ENCODE measurements at regions not wholly inside any gene's neighbourhood (a gene's known extent, or its start where the extent isn't known, plus 50 kb on each side); places are given as distances from the start of the nearest gene placed in this dataset.

- Histone ChIP-seq H3K36me3 (replicated peaks in 1 of 2; ENCODE audit: control extremely low read depth in 1 of 2, control insufficient read depth in 1 of 2, extremely low read depth in 1 of 2, insufficient read depth in 2 of 2, low read length in 1 of 2) (no peaks in the 10 kb centered on the region), H3K4me2 (replicated peaks; ENCODE audit: low read depth, low read length, poor library complexity, severe bottlenecking) (no peak overlapping the region), H3K4me1 (ENCODE audit: control insufficient read depth in 2 of 2, insufficient read depth in 2 of 2, low read length in 2 of 2) (no peaks in the 10 kb centered on the region), H2AFZ (ENCODE audit: insufficient read depth, low read depth, low read length, poor library complexity, severe bottlenecking) (no peak overlapping the region), H4K20me1 (ENCODE audit: control insufficient read depth, insufficient read depth, low read length, poor library complexity, severe bottlenecking) (no peaks in the 10 kb centered on the region), H3K27me3 (replicated peaks in 1 of 4; ENCODE audit: control extremely low read depth in 1 of 4, control insufficient read depth in 3 of 4, insufficient read depth in 4 of 4, low read length in 3 of 4) (no peaks in the 10 kb centered on the region), H3K27ac (ENCODE audit: low read length in 2 of 2) (no peak overlapping the region), H3K79me2 (ENCODE audit: control insufficient read depth, insufficient read depth, low read length) (no peaks in the 10 kb centered on the region), H3K9me3 (ENCODE audit: control extremely low read depth in 1 of 3, control insufficient read depth in 2 of 3, insufficient read depth in 1 of 3, low read length in 2 of 3) (no peaks in the 10 kb centered on the region), H3K4me3 (ENCODE audit: control extremely low read depth in 1 of 5, extremely low read depth in 1 of 5, insufficient read depth in 1 of 5, low read depth in 2 of 5, low read length in 4 of 5) (no peak overlapping the region), H3K9ac (ENCODE audit: low read length) (no peak overlapping the region)
- DNase-seq: no peak
- Mint-ChIP-seq H3K27ac (no peak overlapping the region), H3K4me1 (no peaks in the 10 kb centered on the region), H3K4me3 (no peak overlapping the region), H3K27me3 (no peaks in the 10 kb centered on the region), H3K9me3 (ENCODE audit: insufficient read depth) (no peaks in the 10 kb centered on the region)
- no peak for ATAC-seq (ENCODE audit: low read depth)
- TF ChIP-seq EZH2 (IDR thresholded peaks at IDR 0.05; ENCODE audit: borderline replicate concordance, insufficient read depth, low read depth, low read length, poor library complexity, severe bottlenecking): no peak
- TF ChIP-seq, protein P1, sequence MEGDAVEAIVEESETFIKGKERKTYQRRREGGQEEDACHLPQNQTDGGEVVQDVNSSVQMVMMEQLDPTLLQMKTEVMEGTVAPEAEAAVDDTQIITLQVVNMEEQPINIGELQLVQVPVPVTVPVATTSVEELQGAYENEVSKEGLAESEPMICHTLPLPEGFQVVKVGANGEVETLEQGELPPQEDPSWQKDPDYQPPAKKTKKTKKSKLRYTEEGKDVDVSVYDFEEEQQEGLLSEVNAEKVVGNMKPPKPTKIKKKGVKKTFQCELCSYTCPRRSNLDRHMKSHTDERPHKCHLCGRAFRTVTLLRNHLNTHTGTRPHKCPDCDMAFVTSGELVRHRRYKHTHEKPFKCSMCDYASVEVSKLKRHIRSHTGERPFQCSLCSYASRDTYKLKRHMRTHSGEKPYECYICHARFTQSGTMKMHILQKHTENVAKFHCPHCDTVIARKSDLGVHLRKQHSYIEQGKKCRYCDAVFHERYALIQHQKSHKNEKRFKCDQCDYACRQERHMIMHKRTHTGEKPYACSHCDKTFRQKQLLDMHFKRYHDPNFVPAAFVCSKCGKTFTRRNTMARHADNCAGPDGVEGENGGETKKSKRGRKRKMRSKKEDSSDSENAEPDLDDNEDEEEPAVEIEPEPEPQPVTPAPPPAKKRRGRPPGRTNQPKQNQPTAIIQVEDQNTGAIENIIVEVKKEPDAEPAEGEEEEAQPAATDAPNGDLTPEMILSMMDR (IDR thresholded peaks at IDR 0.05): no peak
- no CpG with 5 or more reads among the region's 1 CpG for WGBS (ENCODE audit: insufficient coverage)
- intact Hi-C loops (cut with micrococcal nuclease): no loop called here
- POLR2A ChIA-PET: no interaction called here
- CTCF ChIA-PET: no interaction called here
These were observed 70.3 kb upstream of the NDP start for GRCh38 chrX:44043496-44043895.

DNA sequence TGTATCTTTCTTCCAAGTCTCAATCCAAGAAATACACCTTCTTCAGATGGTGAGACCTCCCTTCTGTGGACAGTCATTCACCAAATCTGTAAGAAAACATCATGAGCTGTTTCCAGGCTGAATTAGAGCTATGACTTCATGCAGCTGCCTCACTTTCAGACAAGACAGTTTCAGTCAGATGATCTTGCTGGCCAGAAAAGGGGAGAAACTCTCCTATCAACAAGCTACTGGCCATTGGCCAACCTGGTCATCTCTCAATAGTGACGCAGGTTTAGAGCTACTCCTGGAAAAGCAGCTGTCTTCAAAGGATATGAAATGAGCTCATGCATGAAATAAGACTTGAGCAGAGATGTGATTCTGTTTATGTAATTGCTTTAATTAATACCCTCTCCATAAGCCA, 69.6 kb upstream of the NDP start:
- H3K9me3 Mint-ChIP-seq (ENCODE audit: insufficient read depth): no peaks in the 10 kb centered on the region
- ATAC-seq (ENCODE audit: low read depth) (no peak), DNase-seq (no peak)
- Histone ChIP-seq H3K4me1 (ENCODE audit: control insufficient read depth in 2 of 2, insufficient read depth in 2 of 2, low read length in 2 of 2) (no peaks in the 10 kb centered on the region), H3K9me3 (ENCODE audit: control extremely low read depth in 1 of 3, control insufficient read depth in 2 of 3, insufficient read depth in 1 of 3, low read length in 2 of 3) (no peaks in the 10 kb centered on the region), H2AFZ (ENCODE audit: insufficient read depth, low read depth, low read length, poor library complexity, severe bottlenecking) (no peak overlapping the region), H3K36me3 (replicated peaks in 1 of 2; ENCODE audit: control extremely low read depth in 1 of 2, control insufficient read depth in 1 of 2, extremely low read depth in 1 of 2, insufficient read depth in 2 of 2, low read length in 1 of 2) (no peaks in the 10 kb centered on the region), H4K20me1 (ENCODE audit: control insufficient read depth, insufficient read depth, low read length, poor library complexity, severe bottlenecking) (no peaks in the 10 kb centered on the region), H3K79me2 (ENCODE audit: control insufficient read depth, insufficient read depth, low read length) (no peaks in the 10 kb centered on the region), H3K4me3 (ENCODE audit: control extremely low read depth in 1 of 5, extremely low read depth in 1 of 5, insufficient read depth in 1 of 5, low read depth in 2 of 5, low read length in 4 of 5) (no peak overlapping the region), H3K27ac (ENCODE audit: low read length in 2 of 2) (no peak overlapping the region), H3K27me3 (replicated peaks in 1 of 4; ENCODE audit: control extremely low read depth in 1 of 4, control insufficient read depth in 3 of 4, insufficient read depth in 4 of 4, low read length in 3 of 4) (no peaks in the 10 kb centered on the region), H3K9ac (ENCODE audit: low read length) (no peak overlapping the region), H3K4me2 (replicated peaks; ENCODE audit: low read depth, low read length, poor library complexity, severe bottlenecking) (no peak overlapping the region)
- ChIA-PET CTCF (no interaction called here), POLR2A (no interaction called here)
- intact Hi-C loops (cut with micrococcal nuclease): no loop called here
- H3K27ac Mint-ChIP-seq: no peak overlapping the region
- no peak for TF ChIP-seq EZH2 (IDR thresholded peaks at IDR 0.05; ENCODE audit: borderline replicate concordance, insufficient read depth, low read depth, low read length, poor library complexity, severe bottlenecking)
- TF ChIP-seq, protein P1 (IDR thresholded peaks at IDR 0.05): no peak
- WGBS (ENCODE audit: insufficient coverage): no CpG with 5 or more reads among the region's 1 CpG
- H3K4me1 Mint-ChIP-seq: no peaks in the 10 kb centered on the region
- H3K27me3 Mint-ChIP-seq: no peaks in the 10 kb centered on the region
- H3K4me3 Mint-ChIP-seq: no peak overlapping the region
